ENCODE measurements at regions not wholly inside any gene's neighbourhood (a gene's known extent, or its start where the extent isn't known, plus 50 kb on each side); places are given as distances from the start of the nearest gene placed in this dataset.

DNA sequence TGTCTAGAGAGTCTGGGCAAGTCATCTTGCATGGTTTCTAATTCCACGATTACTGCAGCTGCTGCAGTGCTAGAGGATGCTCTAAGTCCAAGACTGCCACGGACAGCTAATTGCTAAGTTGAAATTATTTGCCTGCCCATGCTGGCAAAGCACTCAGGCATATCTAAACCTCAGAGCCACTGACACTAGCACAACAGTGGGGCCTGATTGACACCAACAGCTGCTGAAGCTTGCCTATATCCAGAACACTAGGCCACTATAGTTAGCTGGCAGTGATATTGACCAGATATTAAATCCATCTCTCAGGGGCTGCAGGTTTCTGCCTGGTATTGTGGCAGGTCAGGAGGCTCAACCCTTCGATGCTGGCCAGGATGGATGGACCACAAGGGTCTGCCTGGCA is 103.9 kb downstream of the DCAF12L1 start:
- Mint-ChIP-seq H3K27ac (no peak overlapping the region), H3K4me3 (no peak overlapping the region), H3K9me3 (peaks cover 27% of the 10 kb centered on the region), H3K4me1 (no peaks in the 10 kb centered on the region), H3K36me3 (ENCODE audit: low read depth) (no peaks in the 10 kb centered on the region), H3K27me3 (ENCODE audit: low read depth) (no peaks in the 10 kb centered on the region)
- TF ChIP-seq, protein P1, sequence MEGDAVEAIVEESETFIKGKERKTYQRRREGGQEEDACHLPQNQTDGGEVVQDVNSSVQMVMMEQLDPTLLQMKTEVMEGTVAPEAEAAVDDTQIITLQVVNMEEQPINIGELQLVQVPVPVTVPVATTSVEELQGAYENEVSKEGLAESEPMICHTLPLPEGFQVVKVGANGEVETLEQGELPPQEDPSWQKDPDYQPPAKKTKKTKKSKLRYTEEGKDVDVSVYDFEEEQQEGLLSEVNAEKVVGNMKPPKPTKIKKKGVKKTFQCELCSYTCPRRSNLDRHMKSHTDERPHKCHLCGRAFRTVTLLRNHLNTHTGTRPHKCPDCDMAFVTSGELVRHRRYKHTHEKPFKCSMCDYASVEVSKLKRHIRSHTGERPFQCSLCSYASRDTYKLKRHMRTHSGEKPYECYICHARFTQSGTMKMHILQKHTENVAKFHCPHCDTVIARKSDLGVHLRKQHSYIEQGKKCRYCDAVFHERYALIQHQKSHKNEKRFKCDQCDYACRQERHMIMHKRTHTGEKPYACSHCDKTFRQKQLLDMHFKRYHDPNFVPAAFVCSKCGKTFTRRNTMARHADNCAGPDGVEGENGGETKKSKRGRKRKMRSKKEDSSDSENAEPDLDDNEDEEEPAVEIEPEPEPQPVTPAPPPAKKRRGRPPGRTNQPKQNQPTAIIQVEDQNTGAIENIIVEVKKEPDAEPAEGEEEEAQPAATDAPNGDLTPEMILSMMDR (IDR thresholded peaks at IDR 0.05; ENCODE audit: unreplicated experiment in 3 of 3) = no peak

Data from nephron (organoid).